ENCODE measurements at regions not wholly inside any gene's neighbourhood (a gene's known extent, or its start where the extent isn't known, plus 50 kb on each side); places are given as distances from the start of the nearest gene placed in this dataset.

DNA sequence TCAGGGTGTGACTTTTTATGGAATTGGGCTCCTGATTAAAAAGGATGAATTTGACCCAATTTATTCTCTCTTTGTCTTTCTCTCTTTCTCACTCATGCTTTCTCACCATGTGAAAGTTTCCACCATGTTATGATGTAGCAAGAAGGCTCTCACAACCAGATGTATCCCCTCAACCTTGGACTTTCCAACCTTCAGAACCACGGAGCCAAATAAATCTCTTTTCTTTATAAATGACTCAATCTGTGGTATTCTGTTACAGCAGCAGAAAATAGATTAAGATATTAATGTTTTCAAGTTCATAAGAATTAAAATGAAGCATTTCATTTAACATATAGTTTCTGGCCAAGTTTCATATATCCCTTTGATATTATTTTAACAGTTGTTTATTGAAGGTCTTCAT lies 698.5 kb downstream of the TRAM1L1 start:
- Histone ChIP-seq H3K27ac (ENCODE audit: insufficient read depth, low read length) (no peak overlapping the region), H3K4me1 (ENCODE audit: control insufficient read depth, insufficient read depth, low read length) (no peaks in the 10 kb centered on the region), H3K9ac (ENCODE audit: low read depth, low read length) (no peak overlapping the region), H2BK20ac (ENCODE audit: low read depth, low read length) (no peak overlapping the region), H2AFZ (replicated peaks; ENCODE audit: low read length, poor library complexity) (no peak overlapping the region), H2AK5ac (ENCODE audit: low read depth, low read length) (no peak overlapping the region), H2BK120ac (ENCODE audit: low read depth, low read length) (no peak overlapping the region), H2BK15ac (ENCODE audit: low read depth, low read length) (no peak overlapping the region), H2AK9ac (replicated peaks; ENCODE audit: low read depth, low read length, poor library complexity) (no peak overlapping the region), H3K9me3 (ENCODE audit: control insufficient read depth, insufficient read depth, low read length) (peaks cover 6% of the 10 kb centered on the region; the same call in 1 of the 2 replicates), H3K79me1 (ENCODE audit: low read depth in 1 of 2, low read length in 2 of 2) (no peaks in the 10 kb centered on the region), H3K56ac (ENCODE audit: extremely low read depth, insufficient read depth, low read length) (no peak overlapping the region), H3K4me2 (ENCODE audit: low read depth, low read length) (no peak overlapping the region), H3K27me3 (ENCODE audit: control insufficient read depth, insufficient read depth, low read length) (no peaks in the 10 kb centered on the region), H3K4ac (ENCODE audit: low read depth, low read length) (no peak overlapping the region), H3K9me1 (ENCODE audit: insufficient read depth, low read length) (no peaks in the 10 kb centered on the region), H4K20me1 (ENCODE audit: insufficient read depth, low read length) (no peaks in the 10 kb centered on the region), H3K36me3 (ENCODE audit: control insufficient read depth, insufficient read depth, low read length) (no peaks in the 10 kb centered on the region), H2BK5ac (ENCODE audit: low read depth, low read length, poor library complexity, severe bottlenecking) (no peak overlapping the region), H3K18ac (ENCODE audit: low read depth, low read length) (no peak overlapping the region), H3K23ac (ENCODE audit: low read depth, low read length) (no peak overlapping the region), H4K91ac (ENCODE audit: insufficient read depth, low read depth, low read length) (no peak overlapping the region), H3K14ac (replicated peaks; ENCODE audit: low read depth, low read length) (no peak overlapping the region), H4K8ac (ENCODE audit: low read depth in 2 of 2, low read length in 2 of 2) (no peak overlapping the region), H4K5ac (ENCODE audit: low read depth, low read length) (no peak overlapping the region), H3K4me3 (ENCODE audit: insufficient read depth, low read depth, low read length) (no peak overlapping the region)
- ChIA-PET CTCF (no interaction called here), POLR2A (ENCODE audit: unreplicated experiment) (no interaction called here)
- BruUV-seq (replicated peaks) = no TSS peak
- in situ Hi-C loops (cut with MboI; ENCODE audit: low sequenced_read_pairs) (no loop called here), dilution Hi-C loops (cut with HindIII; ENCODE audit: low sequenced_read_pairs, unreplicated experiment) (no loop called here), intact Hi-C loops (cut with micrococcal nuclease) (no loop called here)
- no CpG with 5 or more reads among the region's 1 CpG for WGBS, 2 experiments (ENCODE audit: extremely low coverage in 2 of 2, insufficient read length in 1 of 2)
- TF ChIP-seq MXI1 (IDR thresholded peaks at IDR 0.05; ENCODE audit: borderline replicate concordance, low read depth, low read length) (no peak), RAD21 (IDR thresholded peaks at IDR 0.05; ENCODE audit: low read length) (no peak), MAZ (IDR thresholded peaks at IDR 0.05; ENCODE audit: borderline replicate concordance, low read depth, low read length) (no peak), RFX5 (IDR thresholded peaks at IDR 0.05; ENCODE audit: low read depth, low read length) (no peak), CHD1 (IDR thresholded peaks at IDR 0.05; ENCODE audit: low read depth, low read length) (no peak), SMC3 (IDR thresholded peaks at IDR 0.05; ENCODE audit: low read depth, low read length) (no peak), CEBPB (IDR thresholded peaks at IDR 0.05; ENCODE audit: low read depth, low read length) (no peak)
- TF ChIP-seq, protein P1, sequence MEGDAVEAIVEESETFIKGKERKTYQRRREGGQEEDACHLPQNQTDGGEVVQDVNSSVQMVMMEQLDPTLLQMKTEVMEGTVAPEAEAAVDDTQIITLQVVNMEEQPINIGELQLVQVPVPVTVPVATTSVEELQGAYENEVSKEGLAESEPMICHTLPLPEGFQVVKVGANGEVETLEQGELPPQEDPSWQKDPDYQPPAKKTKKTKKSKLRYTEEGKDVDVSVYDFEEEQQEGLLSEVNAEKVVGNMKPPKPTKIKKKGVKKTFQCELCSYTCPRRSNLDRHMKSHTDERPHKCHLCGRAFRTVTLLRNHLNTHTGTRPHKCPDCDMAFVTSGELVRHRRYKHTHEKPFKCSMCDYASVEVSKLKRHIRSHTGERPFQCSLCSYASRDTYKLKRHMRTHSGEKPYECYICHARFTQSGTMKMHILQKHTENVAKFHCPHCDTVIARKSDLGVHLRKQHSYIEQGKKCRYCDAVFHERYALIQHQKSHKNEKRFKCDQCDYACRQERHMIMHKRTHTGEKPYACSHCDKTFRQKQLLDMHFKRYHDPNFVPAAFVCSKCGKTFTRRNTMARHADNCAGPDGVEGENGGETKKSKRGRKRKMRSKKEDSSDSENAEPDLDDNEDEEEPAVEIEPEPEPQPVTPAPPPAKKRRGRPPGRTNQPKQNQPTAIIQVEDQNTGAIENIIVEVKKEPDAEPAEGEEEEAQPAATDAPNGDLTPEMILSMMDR (conservative IDR thresholded peaks at IDR 0.05; ENCODE audit: low read depth, low read length) = no peak
- ATAC-seq (ENCODE audit: low read depth) = no peak
- no peak for DNase-seq

All from IMR-90 (cell line).